K562 (cell line): ENCODE measurements at regions not wholly inside any gene's neighbourhood (a gene's known extent, or its start where the extent isn't known, plus 50 kb on each side); places are given as distances from the start of the nearest gene placed in this dataset.

Experiments
- ATAC-seq: fragments of 200-7000 bp; cut with Tn5 transposase; 3 replicates; pipeline ENCODE4 v1.9.1; 2020; ENCODE audit warnings: moderate library complexity
- BruUV-seq: library from RNA; stranded (reverse); fragments of 400-500 nt; replicated peaks from 2 replicates; lab custom pipeline; 2021; lab: Mats Ljungman, UMichigan
- CTCF ChIA-PET: fragments of 300-600 bp; formaldehyde crosslinking; extraction: SDS; loops from one replicate; lab custom pipeline; 2021; ENCODE audit warnings: low intra/inter-chr PET ratio; lab: Yijun Ruan, JAX
- POLR2A ChIA-PET: fragments of 300-600, 350-650 bp; sonication (Branson Sonifier 250); formaldehyde crosslinking; extraction: SDS; loops from one replicate; lab custom pipeline; 2021; ENCODE audit warnings: antibody characterized with exemption, inconsistent platforms; lab: Yijun Ruan, JAX
- DNase-seq, 4 experiments: peaks; one replicate each; pipeline versions ENCODE4 v3.0.0 to v3.0.0-alpha.2; 2011 to 2018; ENCODE audit warnings: low spot score in 3 of 4, mixed read lengths in 3 of 4; ENCODE audit errors: extremely low read depth in 1 of 4
- FAIRE-seq: peaks from 2 replicates; lab custom pipeline; 2011; peaks lifted over from hg19 to GRCh38; lab: Jason Lieb, UNC
- H2AFZ ChIP-seq: 2 replicates; pipeline ENCODE4 v1.6.0; 2011; ENCODE audit warnings: low read depth, low read length, control low read depth, inconsistent platforms
- H3K27ac ChIP-seq: fragments of 200-600 bp; 3 replicates; pipeline ENCODE4 v1.8.0; 2011; ENCODE audit warnings: low read depth, mild to moderate bottlenecking, control low read depth, inconsistent platforms, low read length, moderate library complexity, mixed read lengths; ENCODE audit errors: extremely low read depth
- H3K27me3 ChIP-seq, 2 experiments: fragments of 300-600 bp in 1 of 2; 2 replicates in 1 of 2; 3 replicates in 1 of 2; pipeline versions ENCODE4 v1.6.0 to v1.8.0; 2011; ENCODE audit warnings: inconsistent platforms in 2 of 2, low read length in 2 of 2, mild to moderate bottlenecking in 1 of 2, mixed read lengths in 1 of 2, moderate library complexity in 1 of 2; ENCODE audit not compliant: control insufficient read depth in 2 of 2, insufficient read depth in 2 of 2
- H3K36me3 ChIP-seq: fragments of 300-600 bp; 3 replicates; pipeline ENCODE4 v1.8.0; 2011; ENCODE audit warnings: mild to moderate bottlenecking, low read length, inconsistent platforms; ENCODE audit not compliant: control insufficient read depth, insufficient read depth
- H3K4me1 ChIP-seq, 2 experiments: fragments of 200-600 bp in 1 of 2; replicated peaks in 1 of 2; 2 replicates in 1 of 2; 3 replicates in 1 of 2; pipeline versions ENCODE4 v1.5.1 to v1.8.0; 2011; ENCODE audit warnings: inconsistent platforms in 2 of 2, low read length in 2 of 2, mild to moderate bottlenecking in 1 of 2, mixed read lengths in 1 of 2, moderate library complexity in 1 of 2; ENCODE audit not compliant: control insufficient read depth in 2 of 2, insufficient read depth in 2 of 2
- H3K4me2 ChIP-seq: 2 replicates; pipeline ENCODE4 v1.6.1; 2011; ENCODE audit warnings: low read length, control low read depth, inconsistent platforms, mixed read lengths; ENCODE audit not compliant: insufficient read depth
- H3K4me3 ChIP-seq: fragments of 200-600 bp; sonication (generic), shearing (Covaris generic); 2 replicates; pipeline ENCODE4 v1.5.1; 2016; ENCODE audit warnings: control low read depth, inconsistent platforms
- H3K79me2 ChIP-seq: fragments of 200-600 bp; 3 replicates; pipeline ENCODE4 v1.8.0; 2011; ENCODE audit warnings: low read length, inconsistent platforms; ENCODE audit not compliant: control insufficient read depth, insufficient read depth
- H3K9ac ChIP-seq, 2 experiments: 2 replicates each; pipeline versions ENCODE4 v1.6.0 to v1.6.1; 2011; ENCODE audit warnings: low read depth in 2 of 2, low read length in 2 of 2, control low read depth in 1 of 2, inconsistent platforms in 1 of 2, mild to moderate bottlenecking in 1 of 2, mixed read lengths in 1 of 2; ENCODE audit not compliant: insufficient read depth in 1 of 2
- H3K9me1 ChIP-seq: one replicate; pipeline ENCODE4 v1.6.0; 2011; ENCODE audit warnings: inconsistent platforms, mild to moderate bottlenecking, low read length, moderate library complexity; ENCODE audit not compliant: control insufficient read depth, insufficient read depth
- H3K9me3 ChIP-seq: replicated peaks from 2 replicates; pipeline ENCODE4 v1.5.1; 2011; ENCODE audit warnings: low read depth, low read length, inconsistent platforms; ENCODE audit not compliant: control insufficient read depth, insufficient read depth
- H4K20me1 ChIP-seq: replicated peaks from 2 replicates; pipeline ENCODE4 v1.6.1; 2011; ENCODE audit warnings: low read length, inconsistent platforms, mixed read lengths; ENCODE audit not compliant: control insufficient read depth, insufficient read depth
- CC2D1A ChIP-seq: fragments of 450-650 bp; IDR thresholded peaks from 2 replicates; pipeline ENCODE4 v1.6.1; 2017; ENCODE audit warnings: mild to moderate bottlenecking
- EP300 ChIP-seq: IDR thresholded peaks from 2 replicates; pipeline ENCODE4 v1.6.1; 2012; ENCODE audit warnings: low read length, improper control_type of control experiment
- IRF2 ChIP-seq: sonication (generic); formaldehyde crosslinking; IDR thresholded peaks from 2 replicates; pipeline ENCODE4 v1.8.1; 2022; ENCODE audit warnings: mild to moderate bottlenecking, missing genetic modification reagents
- RB1 ChIP-seq: fragments of 450-650 bp; IDR thresholded peaks from 2 replicates; pipeline ENCODE4 v1.6.1; 2017; ENCODE audit warnings: low read depth, mild to moderate bottlenecking
- TEAD4 ChIP-seq, 2 experiments: sonication (generic) in 1 of 2; formaldehyde crosslinking in 1 of 2; IDR thresholded peaks; 2 replicates each; pipeline versions ENCODE4 v1.6.1 to v1.8.0; 2012 to 2022; ENCODE audit warnings: borderline replicate concordance in 1 of 2, inconsistent platforms in 1 of 2, low read length in 1 of 2, mild to moderate bottlenecking in 1 of 2, missing genetic modification reagents in 1 of 2
- ZNF140 ChIP-seq: fragments of 250-450 bp; sonication (Bioruptor Pico); IDR thresholded peaks from 2 replicates; pipeline ENCODE4 v1.8.0; 2021; ENCODE audit warnings: moderate library complexity, mild to moderate bottlenecking, inconsistent platforms
- WGBS: fragments of 100-300 bp; shearing (Covaris generic); methylation state at CpG from one replicate; pipeline ENCODE4 v1.1.6; 2016; ENCODE audit warnings: low coverage, mixed read lengths; ENCODE audit not compliant: insufficient coverage; ENCODE audit errors: missing lambda C conversion rate; 5-methylcytosine and 5-hydroxymethylcytosine counted together
- in situ Hi-C: fragments of 300-500 bp; cut with MboI; formaldehyde crosslinking; loops from 4 replicates; pipeline ENCODE4 v1.15.0; 2018; ENCODE audit warnings: inconsistent platforms, mixed read lengths
- intact Hi-C: fragments of 100-400 bp; cut with micrococcal nuclease; formaldehyde crosslinking; loops from 2 replicates; pipeline ENCODE4 v1.14.2; 2022
- TF ChIP-seq, protein P1 (sequence below): fragments of 450-650 bp; IDR thresholded peaks from 2 replicates; pipeline ENCODE4 v1.6.1; 2014; ENCODE audit warnings: low read depth, mild to moderate bottlenecking, moderate library complexity, borderline replicate concordance
- TF ChIP-seq, protein P2 (sequence below): fragments of 250-450 bp; sonication (Bioruptor Pico); IDR thresholded peaks from 2 replicates; pipeline ENCODE4 v1.8.0; 2022; ENCODE audit warnings: inconsistent platforms, mild to moderate bottlenecking, moderate library complexity, borderline replicate concordance
- TF ChIP-seq, protein P3 (sequence below): fragments of 250-450 bp; sonication (Bioruptor Pico); IDR thresholded peaks from 2 replicates; pipeline ENCODE4 v1.4.0; 2020

DNA sequence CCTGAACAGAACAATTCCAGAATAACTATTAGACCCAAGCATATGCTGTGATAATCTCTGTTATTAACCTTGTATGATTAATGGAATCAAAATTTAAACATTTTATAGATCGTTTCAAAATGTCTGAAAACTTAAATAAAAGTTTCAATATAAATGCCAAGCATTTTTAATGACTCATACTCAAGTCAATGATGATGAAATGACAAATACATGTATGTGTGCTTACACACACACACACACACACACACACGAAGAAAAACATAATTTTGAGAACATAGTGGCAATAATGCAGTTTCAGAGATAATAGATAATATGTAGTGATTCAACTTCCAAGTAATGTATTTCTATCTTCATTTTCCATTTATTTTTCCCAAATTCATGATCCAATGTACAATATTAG, 384.9 kb upstream of the FOXG1 start (continued):
- TF ChIP-seq, protein P1, sequence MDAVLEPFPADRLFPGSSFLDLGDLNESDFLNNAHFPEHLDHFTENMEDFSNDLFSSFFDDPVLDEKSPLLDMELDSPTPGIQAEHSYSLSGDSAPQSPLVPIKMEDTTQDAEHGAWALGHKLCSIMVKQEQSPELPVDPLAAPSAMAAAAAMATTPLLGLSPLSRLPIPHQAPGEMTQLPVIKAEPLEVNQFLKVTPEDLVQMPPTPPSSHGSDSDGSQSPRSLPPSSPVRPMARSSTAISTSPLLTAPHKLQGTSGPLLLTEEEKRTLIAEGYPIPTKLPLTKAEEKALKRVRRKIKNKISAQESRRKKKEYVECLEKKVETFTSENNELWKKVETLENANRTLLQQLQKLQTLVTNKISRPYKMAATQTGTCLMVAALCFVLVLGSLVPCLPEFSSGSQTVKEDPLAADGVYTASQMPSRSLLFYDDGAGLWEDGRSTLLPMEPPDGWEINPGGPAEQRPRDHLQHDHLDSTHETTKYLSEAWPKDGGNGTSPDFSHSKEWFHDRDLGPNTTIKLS = no peak
- TF ChIP-seq, all 486 proteins: peak for 0

DNA sequence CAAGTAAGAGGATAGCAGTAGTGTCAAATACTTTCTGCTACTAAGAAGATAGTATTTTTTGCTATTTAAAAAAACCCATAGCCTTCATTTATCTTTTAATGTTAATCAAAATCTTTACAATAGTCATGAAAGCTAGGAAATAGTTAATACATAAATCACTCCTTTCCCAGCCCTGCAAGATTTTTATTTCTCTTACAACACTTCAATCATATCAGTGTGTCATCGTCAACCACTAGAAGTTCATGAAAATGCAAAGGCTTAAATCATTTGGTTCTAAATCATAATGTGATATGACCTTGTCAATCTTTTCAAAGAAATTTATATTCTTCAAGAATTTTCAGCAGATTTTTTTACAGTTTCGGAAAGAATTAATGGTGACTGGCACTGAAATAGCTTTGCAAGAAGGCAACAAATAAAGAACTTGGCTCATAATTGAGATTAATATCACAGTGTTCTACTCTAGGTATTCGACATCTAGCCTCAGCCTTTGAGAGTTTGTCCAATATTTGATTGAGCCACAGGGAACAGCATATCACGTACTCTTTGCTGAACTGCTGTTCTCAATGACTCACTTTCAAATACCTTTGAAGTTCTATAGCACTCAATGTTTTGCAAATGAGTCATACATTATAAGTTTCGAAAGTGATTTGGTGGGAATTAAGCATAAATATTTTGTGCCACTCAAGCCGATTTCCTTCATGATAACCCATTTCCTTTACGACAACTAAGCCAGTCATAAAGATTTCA, 384.0 kb upstream of the FOXG1 start:
- BruUV-seq = no TSS peak
- no peaks in the 10 kb centered on the region for H3K79me2 ChIP-seq
- H3K4me3 ChIP-seq = no peak overlapping the region
- ATAC-seq (no peak), FAIRE-seq (no peak), DNase-seq (no peak)
- no peaks in the 10 kb centered on the region for H3K9me3 ChIP-seq
- POLR2A ChIA-PET = no interaction called here
- no peaks in the 10 kb centered on the region for H3K36me3 ChIP-seq
- H3K9ac ChIP-seq = no peak overlapping the region
- CTCF ChIA-PET = no interaction called here
- no peaks in the 10 kb centered on the region for H3K27me3 ChIP-seq
- no peaks in the 10 kb centered on the region for H4K20me1 ChIP-seq
- no peaks in the 10 kb centered on the region for H3K4me1 ChIP-seq
- in situ Hi-C loops = no loop called here
- no peak for TF ChIP-seq ZNF140
- no peak for TF ChIP-seq IRF2 (CRISPR knock-in tag)
- TF ChIP-seq CC2D1A = no peak
- TF ChIP-seq EP300 = no peak
- TF ChIP-seq, protein P2, sequence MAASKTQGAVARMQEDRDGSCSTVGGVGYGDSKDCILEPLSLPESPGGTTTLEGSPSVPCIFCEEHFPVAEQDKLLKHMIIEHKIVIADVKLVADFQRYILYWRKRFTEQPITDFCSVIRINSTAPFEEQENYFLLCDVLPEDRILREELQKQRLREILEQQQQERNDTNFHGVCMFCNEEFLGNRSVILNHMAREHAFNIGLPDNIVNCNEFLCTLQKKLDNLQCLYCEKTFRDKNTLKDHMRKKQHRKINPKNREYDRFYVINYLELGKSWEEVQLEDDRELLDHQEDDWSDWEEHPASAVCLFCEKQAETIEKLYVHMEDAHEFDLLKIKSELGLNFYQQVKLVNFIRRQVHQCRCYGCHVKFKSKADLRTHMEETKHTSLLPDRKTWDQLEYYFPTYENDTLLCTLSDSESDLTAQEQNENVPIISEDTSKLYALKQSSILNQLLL (CRISPR knock-in tag) = no peak
- no peak for TF ChIP-seq TEAD4 (IDR thresholded peaks at IDR 0.05; ENCODE audit: low read length)
- TF ChIP-seq TEAD4 (CRISPR knock-in tag; IDR thresholded peaks at IDR 0.05; ENCODE audit: borderline replicate concordance) = no peak
- no peak for TF ChIP-seq RB1
- TF ChIP-seq, protein P3, sequence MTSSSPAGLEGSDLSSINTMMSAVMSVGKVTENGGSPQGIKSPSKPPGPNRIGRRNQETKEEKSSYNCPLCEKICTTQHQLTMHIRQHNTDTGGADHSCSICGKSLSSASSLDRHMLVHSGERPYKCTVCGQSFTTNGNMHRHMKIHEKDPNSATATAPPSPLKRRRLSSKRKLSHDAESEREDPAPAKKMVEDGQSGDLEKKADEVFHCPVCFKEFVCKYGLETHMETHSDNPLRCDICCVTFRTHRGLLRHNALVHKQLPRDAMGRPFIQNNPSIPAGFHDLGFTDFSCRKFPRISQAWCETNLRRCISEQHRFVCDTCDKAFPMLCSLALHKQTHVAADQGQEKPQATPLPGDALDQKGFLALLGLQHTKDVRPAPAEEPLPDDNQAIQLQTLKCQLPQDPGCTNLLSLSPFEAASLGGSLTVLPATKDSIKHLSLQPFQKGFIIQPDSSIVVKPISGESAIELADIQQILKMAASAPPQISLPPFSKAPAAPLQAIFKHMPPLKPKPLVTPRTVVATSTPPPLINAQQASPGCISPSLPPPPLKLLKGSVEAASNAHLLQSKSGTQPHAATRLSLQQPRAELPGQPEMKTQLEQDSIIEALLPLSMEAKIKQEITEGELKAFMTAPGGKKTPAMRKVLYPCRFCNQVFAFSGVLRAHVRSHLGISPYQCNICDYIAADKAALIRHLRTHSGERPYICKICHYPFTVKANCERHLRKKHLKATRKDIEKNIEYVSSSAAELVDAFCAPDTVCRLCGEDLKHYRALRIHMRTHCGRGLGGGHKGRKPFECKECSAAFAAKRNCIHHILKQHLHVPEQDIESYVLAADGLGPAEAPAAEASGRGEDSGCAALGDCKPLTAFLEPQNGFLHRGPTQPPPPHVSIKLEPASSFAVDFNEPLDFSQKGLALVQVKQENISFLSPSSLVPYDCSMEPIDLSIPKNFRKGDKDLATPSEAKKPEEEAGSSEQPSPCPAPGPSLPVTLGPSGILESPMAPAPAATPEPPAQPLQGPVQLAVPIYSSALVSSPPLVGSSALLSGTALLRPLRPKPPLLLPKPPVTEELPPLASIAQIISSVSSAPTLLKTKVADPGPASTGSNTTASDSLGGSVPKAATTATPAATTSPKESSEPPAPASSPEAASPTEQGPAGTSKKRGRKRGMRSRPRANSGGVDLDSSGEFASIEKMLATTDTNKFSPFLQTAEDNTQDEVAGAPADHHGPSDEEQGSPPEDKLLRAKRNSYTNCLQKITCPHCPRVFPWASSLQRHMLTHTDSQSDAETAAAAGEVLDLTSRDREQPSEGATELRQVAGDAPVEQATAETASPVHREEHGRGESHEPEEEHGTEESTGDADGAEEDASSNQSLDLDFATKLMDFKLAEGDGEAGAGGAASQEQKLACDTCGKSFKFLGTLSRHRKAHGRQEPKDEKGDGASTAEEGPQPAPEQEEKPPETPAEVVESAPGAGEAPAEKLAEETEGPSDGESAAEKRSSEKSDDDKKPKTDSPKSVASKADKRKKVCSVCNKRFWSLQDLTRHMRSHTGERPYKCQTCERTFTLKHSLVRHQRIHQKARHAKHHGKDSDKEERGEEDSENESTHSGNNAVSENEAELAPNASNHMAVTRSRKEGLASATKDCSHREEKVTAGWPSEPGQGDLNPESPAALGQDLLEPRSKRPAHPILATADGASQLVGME (CRISPR knock-in tag) = no peak
- no peaks in the 10 kb centered on the region for H3K9me1 ChIP-seq
- WGBS = 0% methylated on average over 7 of the region's 7 CpGs
- intact Hi-C loops = no loop called here
- no peak overlapping the region for H3K4me2 ChIP-seq
- H3K27ac ChIP-seq = no peak overlapping the region
- H2AFZ ChIP-seq = no peak overlapping the region
